GM23338 (cell line): ENCODE measurements at regions not wholly inside any gene's neighbourhood (a gene's known extent, or its start where the extent isn't known, plus 50 kb on each side); places are given as distances from the start of the nearest gene placed in this dataset.

Experiments used
- CTCF ChIP-seq, 2 experiments: fragments of 200-600 bp in 1 of 2; sonication (generic) in 1 of 2; conservative IDR thresholded peaks; 2 replicates each; pipeline versions ENCODE4 v1.5.1 to v1.6.1; 2016 to 2017; ENCODE audit warnings: antibody characterized with exemption in 2 of 2, low read depth in 2 of 2, mild to moderate bottlenecking in 2 of 2, moderate library complexity in 1 of 2
- EZH2 ChIP-seq: fragments of 200-600 bp; sonication (generic); IDR thresholded peaks from one replicate; pipeline ENCODE4 v1.8.0; 2017; ENCODE audit warnings: antibody characterized with exemption, mild to moderate bottlenecking, low read depth; ENCODE audit not compliant: unreplicated experiment
- STAT1 ChIP-seq: IDR thresholded peaks from one replicate; pipeline ENCODE4 v1.6.1; 2016; ENCODE audit warnings: antibody characterized with exemption; ENCODE audit not compliant: unreplicated experiment

- no peak for TF ChIP-seq EZH2
- peak; percentile 45 to 67 for TF ChIP-seq CTCF (conservative IDR thresholded peaks at IDR 0.05; ENCODE audit: low read depth in 2 of 2)
- TF ChIP-seq STAT1, result no peak
Measured at GRCh38 chr3:189049458-189050236, 122.1 kb upstream of the TPRG1 start.
